Lower leg skin (tissue), 3 donors: ENCODE measurements at regions not wholly inside any gene's neighbourhood (a gene's known extent, or its start where the extent isn't known, plus 50 kb on each side); places are given as distances from the start of the nearest gene placed in this dataset.

ENCODE experiments used
- POLR2A ChIP-seq, 2 donors: fragments of 450-650 bp; IDR thresholded peaks; one replicate each; pipeline ENCODE4 v1.6.1; 2016 to 2017; ENCODE audit warnings: antibody characterized with exemption in 2 of 2, mild to moderate bottlenecking in 1 of 2, moderate library complexity in 1 of 2
- TF ChIP-seq, protein P1 (sequence below), 3 donors: fragments of 450-650 bp; IDR thresholded peaks; one replicate each; pipeline ENCODE4 v1.5.1; 2016; ENCODE audit warnings: antibody characterized with exemption in 3 of 3, mild to moderate bottlenecking in 3 of 3, moderate library complexity in 2 of 3

DNA sequence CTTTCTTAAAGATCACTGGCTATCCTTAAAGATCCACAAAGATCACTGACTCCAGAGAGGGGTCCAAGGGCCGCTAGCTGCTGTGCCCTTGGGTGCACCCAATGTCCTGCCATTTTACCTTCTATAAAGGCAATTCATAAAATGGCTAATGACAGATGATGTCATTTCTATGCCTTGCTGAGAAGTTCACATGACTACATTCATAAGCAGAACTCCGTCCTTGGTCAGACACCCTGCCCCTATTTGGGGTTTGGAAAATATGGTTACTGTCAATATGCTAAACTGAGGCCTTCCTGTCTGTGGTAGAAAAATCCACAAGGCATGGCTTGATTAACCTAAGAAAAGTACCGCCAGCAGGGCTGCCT, 60.9 kb upstream of the BMAL1 start:
- TF ChIP-seq, protein P1, sequence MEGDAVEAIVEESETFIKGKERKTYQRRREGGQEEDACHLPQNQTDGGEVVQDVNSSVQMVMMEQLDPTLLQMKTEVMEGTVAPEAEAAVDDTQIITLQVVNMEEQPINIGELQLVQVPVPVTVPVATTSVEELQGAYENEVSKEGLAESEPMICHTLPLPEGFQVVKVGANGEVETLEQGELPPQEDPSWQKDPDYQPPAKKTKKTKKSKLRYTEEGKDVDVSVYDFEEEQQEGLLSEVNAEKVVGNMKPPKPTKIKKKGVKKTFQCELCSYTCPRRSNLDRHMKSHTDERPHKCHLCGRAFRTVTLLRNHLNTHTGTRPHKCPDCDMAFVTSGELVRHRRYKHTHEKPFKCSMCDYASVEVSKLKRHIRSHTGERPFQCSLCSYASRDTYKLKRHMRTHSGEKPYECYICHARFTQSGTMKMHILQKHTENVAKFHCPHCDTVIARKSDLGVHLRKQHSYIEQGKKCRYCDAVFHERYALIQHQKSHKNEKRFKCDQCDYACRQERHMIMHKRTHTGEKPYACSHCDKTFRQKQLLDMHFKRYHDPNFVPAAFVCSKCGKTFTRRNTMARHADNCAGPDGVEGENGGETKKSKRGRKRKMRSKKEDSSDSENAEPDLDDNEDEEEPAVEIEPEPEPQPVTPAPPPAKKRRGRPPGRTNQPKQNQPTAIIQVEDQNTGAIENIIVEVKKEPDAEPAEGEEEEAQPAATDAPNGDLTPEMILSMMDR (IDR thresholded peaks at IDR 0.05), result no peak
- TF ChIP-seq POLR2A (IDR thresholded peaks at IDR 0.05), result no peak
